ENCODE measurements at regions not wholly inside any gene's neighbourhood (a gene's known extent, or its start where the extent isn't known, plus 50 kb on each side); places are given as distances from the start of the nearest gene placed in this dataset.
"Not testable (repeated sequence)": the region's sequence is repeated elsewhere in the genome, so short reads cannot be mapped to it uniquely, and the experiment has no call there.

DNA sequence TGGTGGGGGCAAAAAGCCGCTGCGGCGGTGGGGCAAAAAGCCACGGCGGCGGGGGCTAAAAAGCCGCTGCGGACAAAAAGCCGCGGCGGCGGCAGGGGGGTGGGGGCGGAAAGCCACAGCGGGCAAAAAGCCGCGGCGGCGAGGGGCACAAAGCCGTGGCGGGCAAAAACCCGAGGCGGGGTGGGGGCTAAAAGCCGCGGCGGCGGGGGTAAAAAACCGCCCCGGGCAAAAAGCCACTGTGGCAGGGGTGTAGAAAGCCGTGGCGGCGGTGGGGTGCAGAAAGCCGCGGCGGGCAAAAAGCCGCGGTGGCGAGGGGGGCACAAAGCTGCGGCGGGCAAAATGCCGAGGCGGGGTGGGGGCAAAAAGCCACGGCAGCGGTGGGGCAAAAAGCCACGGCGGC, 3901.8 kb downstream of the SRGAP2C start:
- Histone ChIP-seq H3K4me3 (ENCODE audit: low read length) (no peak overlapping the region), H3K36me3 (ENCODE audit: insufficient read depth, low read length) (no peaks in the 10 kb centered on the region), H3K27me3 (ENCODE audit: insufficient read depth, low read length, poor library complexity, severe bottlenecking) (no peaks in the 10 kb centered on the region), H3K27ac (ENCODE audit: low read depth, low read length) (no peak overlapping the region), H3K9me3 (ENCODE audit: low read length) (no peaks in the 10 kb centered on the region), H3K4me1 (ENCODE audit: insufficient read depth, low read length) (no peaks in the 10 kb centered on the region)
- POLR2A ChIA-PET: no interaction called here
- Mint-ChIP-seq H3K27ac (no peak overlapping the region), H3K36me3 (peaks cover 7 to 33% (median 9%) of the 10 kb centered on the region in 3 donors), H3K4me3 (no peak overlapping the region), H3K27me3 (no peaks in the 10 kb centered on the region), H3K9me3 (peaks cover 21 to 46% (median 43%) of the 10 kb centered on the region in 5 donors), H3K4me1 (no peaks in the 10 kb centered on the region)
- CTCF ChIA-PET: no interaction called here
- no peak for DNase-seq

DNA sequence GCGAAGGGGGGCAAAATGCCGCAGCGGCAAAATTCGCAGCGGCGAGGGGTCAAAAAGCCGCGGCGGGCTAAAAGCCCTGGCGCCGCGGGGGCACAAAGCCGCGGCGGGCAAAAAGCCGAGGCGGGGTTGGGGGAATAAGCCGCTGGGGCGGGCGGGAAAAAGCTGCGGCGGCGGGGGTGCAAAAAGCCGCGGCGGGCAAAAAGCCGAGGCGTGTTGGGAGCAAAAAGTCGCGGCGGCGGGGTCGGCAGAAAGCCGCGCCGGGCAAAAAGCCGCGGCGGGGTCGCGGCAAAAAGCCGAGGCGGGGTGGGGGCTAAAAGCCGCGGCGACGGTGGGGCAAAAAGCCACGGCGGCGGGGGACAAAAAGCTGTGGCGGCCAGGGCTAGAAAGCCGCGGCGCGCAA, 3902.5 kb downstream of the SRGAP2C start:
- no peak overlapping the region for H3K27ac ChIP-seq (ENCODE audit: low read depth, low read length)
- POLR2A ChIA-PET: no interaction called here
- Mint-ChIP-seq H3K4me3 (no peak overlapping the region), H3K36me3 (peaks cover 7 to 29% (median 8%) of the 10 kb centered on the region in 3 donors), H3K27me3 (no peaks in the 10 kb centered on the region), H3K27ac (no peak overlapping the region), H3K9me3 (peaks cover 17 to 40% (median 37%) of the 10 kb centered on the region in 5 donors), H3K4me1 (no peaks in the 10 kb centered on the region)
- no peaks in the 10 kb centered on the region for H3K4me1 ChIP-seq (ENCODE audit: insufficient read depth, low read length)
- no peaks in the 10 kb centered on the region for H3K27me3 ChIP-seq (ENCODE audit: insufficient read depth, low read length, poor library complexity, severe bottlenecking)
- CTCF ChIA-PET: no interaction called here
- no peak for DNase-seq
- no peaks in the 10 kb centered on the region for H3K36me3 ChIP-seq (ENCODE audit: insufficient read depth, low read length)
- no peaks in the 10 kb centered on the region for H3K9me3 ChIP-seq (ENCODE audit: low read length)
- no peak overlapping the region for H3K4me3 ChIP-seq (ENCODE audit: low read length)

DNA sequence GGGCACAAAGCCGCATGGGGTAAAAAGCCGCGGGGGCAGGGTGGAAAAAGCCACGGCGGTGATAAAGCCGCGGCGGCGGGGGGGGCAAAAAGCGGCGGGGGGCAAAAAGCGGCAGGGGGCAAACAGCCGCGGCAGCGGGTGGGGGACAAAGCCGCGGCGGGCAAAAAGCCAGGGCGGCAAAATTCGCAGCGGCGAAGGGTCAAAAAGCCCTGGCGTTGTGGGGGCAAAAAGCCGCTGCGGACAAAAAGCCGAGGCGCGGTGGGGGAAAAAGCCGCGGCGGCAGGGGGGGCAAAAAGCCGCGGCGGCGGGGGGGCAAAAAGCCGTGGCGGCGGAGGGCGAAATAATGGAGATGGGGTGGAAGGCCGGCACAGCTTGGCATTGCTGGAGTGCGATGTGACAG, 3902.9 kb downstream of the SRGAP2C start:
- H3K9me3 Mint-ChIP-seq: peaks cover 16 to 35% (median 32%) of the 10 kb centered on the region in 5 donors
- Histone ChIP-seq H3K36me3 (ENCODE audit: insufficient read depth, low read length) (no peaks in the 10 kb centered on the region), H3K4me3 (ENCODE audit: low read length) (no peak overlapping the region), H3K4me1 (ENCODE audit: insufficient read depth, low read length) (no peaks in the 10 kb centered on the region), H3K27me3 (ENCODE audit: insufficient read depth, low read length, poor library complexity, severe bottlenecking) (no peaks in the 10 kb centered on the region), H3K9me3 (ENCODE audit: low read length) (no peaks in the 10 kb centered on the region), H3K27ac (ENCODE audit: low read depth, low read length) (no peak overlapping the region)
- CTCF ChIA-PET: no interaction called here
- H3K4me3 Mint-ChIP-seq: no peak overlapping the region
- H3K36me3 Mint-ChIP-seq: peaks cover 7 to 25% (median 8%) of the 10 kb centered on the region in 3 donors
- H3K4me1 Mint-ChIP-seq: no peaks in the 10 kb centered on the region
- DNase-seq: no peak
- POLR2A ChIA-PET: no interaction called here
- no peak overlapping the region for H3K27ac Mint-ChIP-seq
- no peaks in the 10 kb centered on the region for H3K27me3 Mint-ChIP-seq

DNA sequence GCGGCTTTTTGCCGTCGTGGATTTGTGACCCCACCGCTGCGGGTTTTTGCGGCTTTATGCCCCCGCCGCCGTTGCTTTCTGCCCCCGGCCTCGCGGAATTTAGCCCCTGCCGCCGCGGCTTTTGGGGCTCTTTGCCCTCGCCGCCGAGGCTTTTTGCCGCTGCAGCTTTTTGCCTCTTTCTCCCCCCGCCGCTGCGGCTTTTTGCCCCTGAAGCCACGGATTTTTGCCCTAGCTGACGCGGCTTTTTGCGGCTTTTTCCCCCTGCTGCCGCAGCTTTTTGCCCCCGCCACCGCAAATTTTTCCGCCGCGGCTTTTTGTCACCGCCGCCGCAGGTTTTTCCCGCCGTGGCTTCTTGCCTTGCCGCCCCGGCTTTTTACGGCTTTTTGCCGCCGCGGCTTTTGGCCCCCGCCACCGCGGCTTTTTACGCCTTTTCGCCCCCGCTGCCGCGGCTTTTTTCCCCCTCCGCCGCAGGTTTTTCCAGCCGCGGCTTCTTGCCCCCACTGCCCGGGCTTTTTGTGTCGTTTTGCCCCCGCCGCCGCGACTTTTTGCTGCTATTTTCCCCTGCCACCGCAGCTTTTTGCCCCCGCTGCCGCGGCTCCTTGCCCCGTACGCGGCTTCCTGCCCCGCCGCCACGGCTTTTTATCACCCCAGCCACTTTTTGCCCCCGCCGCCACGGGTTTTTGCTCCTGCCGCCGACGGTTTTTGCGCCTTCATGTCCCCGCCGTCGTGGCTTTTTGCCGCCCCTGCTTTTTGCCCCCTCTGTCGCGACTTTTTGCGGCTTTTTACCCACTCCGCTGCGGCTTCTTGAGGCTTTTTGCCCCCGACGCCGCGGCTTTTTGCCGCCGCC, 3933.6 kb downstream of the SRGAP2C start:
- DNase-seq: no peak
- H3K27ac Mint-ChIP-seq: no peak overlapping the region
- ChIA-PET CTCF (no interaction called here), POLR2A (no interaction called here)
- no peaks in the 10 kb centered on the region for H3K27me3 Mint-ChIP-seq
- H3K4me1 Mint-ChIP-seq: no peaks in the 10 kb centered on the region
- H3K4me1 ChIP-seq (ENCODE audit: insufficient read depth, low read length): no peaks in the 10 kb centered on the region
- no peak overlapping the region for H3K4me3 ChIP-seq (ENCODE audit: low read length)
- H3K27me3 ChIP-seq (ENCODE audit: insufficient read depth, low read length, poor library complexity, severe bottlenecking): no peaks in the 10 kb centered on the region
- H3K36me3 Mint-ChIP-seq: peaks cover 0 to 5% (median 0%) of the 10 kb centered on the region in 3 donors
- H3K4me3 Mint-ChIP-seq: no peak overlapping the region
- H3K27ac ChIP-seq (ENCODE audit: low read depth, low read length): no peak overlapping the region
- no peaks in the 10 kb centered on the region for H3K36me3 ChIP-seq (ENCODE audit: insufficient read depth, low read length)
- no peaks in the 10 kb centered on the region for H3K9me3 ChIP-seq (ENCODE audit: low read length)
- peaks cover 16 to 30% (median 20%) of the 10 kb centered on the region in 5 donors for H3K9me3 Mint-ChIP-seq

DNA sequence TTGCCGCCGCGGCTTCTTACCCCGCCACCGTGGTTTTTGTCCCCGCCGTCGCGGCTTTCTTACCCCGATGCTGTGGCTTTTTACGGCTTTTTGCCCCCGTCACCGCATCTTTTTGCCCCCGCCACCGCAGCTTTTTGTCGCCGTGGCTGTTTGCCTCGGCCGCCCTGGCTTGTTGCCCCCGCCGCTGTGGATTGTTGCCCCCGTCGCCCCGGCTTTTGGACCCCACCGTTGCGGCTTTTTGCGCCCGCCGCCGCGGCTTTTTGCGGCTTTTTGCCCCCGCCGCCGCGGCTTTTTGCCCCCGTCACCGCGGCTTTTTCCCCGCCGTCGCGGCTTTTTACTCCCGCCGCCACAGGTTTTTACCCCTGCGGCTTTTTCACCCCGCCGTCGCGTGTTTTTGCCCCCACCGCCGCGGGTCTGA, 3934.3 kb downstream of the SRGAP2C start:
- no peaks in the 10 kb centered on the region for H3K9me3 ChIP-seq (ENCODE audit: low read length)
- no peak overlapping the region for H3K27ac ChIP-seq (ENCODE audit: low read depth, low read length)
- ChIA-PET CTCF (no interaction called here), POLR2A (no interaction called here)
- no peak overlapping the region for H3K4me3 ChIP-seq (ENCODE audit: low read length)
- Mint-ChIP-seq H3K4me3 (no peak overlapping the region), H3K27me3 (no peaks in the 10 kb centered on the region), H3K36me3 (peaks cover 0 to 5% (median 0%) of the 10 kb centered on the region in 3 donors), H3K4me1 (no peaks in the 10 kb centered on the region), H3K9me3 (peaks cover 14 to 31% (median 22%) of the 10 kb centered on the region in 5 donors), H3K27ac (no peak overlapping the region)
- no peaks in the 10 kb centered on the region for H3K36me3 ChIP-seq (ENCODE audit: insufficient read depth, low read length)
- DNase-seq: no peak
- no peaks in the 10 kb centered on the region for H3K4me1 ChIP-seq (ENCODE audit: insufficient read depth, low read length)
- H3K27me3 ChIP-seq (ENCODE audit: insufficient read depth, low read length, poor library complexity, severe bottlenecking): no peaks in the 10 kb centered on the region

DNA sequence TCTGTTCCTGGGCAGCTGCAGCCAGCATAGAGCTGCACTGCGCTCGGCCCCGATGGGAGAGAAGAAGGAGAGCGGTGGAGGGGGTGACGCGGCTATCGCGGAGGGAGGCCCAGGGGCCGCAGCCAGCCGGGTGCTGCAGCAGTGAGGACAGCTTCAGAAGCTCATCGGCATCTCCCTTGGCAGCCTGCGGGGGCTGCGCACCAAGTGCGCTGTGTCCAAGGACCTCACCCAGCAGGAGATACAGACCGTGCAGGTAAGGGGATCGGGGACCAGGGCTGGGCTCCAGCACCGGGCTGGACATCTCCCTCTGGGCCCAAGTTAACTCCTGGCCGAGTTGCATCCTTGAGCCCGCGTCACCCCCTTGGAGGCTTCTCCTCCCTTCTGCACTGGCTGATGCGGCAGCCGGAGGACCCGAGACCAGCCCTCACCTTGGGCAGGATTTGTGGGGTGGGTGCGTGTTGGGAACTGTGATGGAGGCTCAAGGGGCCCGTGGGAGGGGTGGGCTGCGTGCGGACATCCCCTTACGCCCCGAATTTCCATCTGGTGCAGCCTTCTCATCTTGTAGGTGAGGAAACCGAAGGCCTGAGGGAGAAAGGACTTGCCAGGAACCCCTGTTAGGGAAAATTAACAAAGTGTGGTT, 3934.9 kb downstream of the SRGAP2C start:
- H3K36me3 Mint-ChIP-seq; H3K4me1 ChIP-seq (ENCODE audit: insufficient read depth, low read length); DNase-seq; H3K4me3 ChIP-seq (ENCODE audit: low read length); H3K36me3 ChIP-seq (ENCODE audit: insufficient read depth, low read length); H3K4me3 Mint-ChIP-seq; H3K27me3 Mint-ChIP-seq; CTCF ChIA-PET; H3K27ac Mint-ChIP-seq; H3K27ac ChIP-seq (ENCODE audit: low read depth, low read length); H3K27me3 ChIP-seq (ENCODE audit: insufficient read depth, low read length, poor library complexity, severe bottlenecking); POLR2A ChIA-PET; H3K4me1 Mint-ChIP-seq; H3K9me3 ChIP-seq (ENCODE audit: low read length): not testable (repeated sequence)
- H3K9me3 Mint-ChIP-seq: peaks cover 17 to 37% (median 23%) of the 10 kb centered on the region in 5 donors

DNA sequence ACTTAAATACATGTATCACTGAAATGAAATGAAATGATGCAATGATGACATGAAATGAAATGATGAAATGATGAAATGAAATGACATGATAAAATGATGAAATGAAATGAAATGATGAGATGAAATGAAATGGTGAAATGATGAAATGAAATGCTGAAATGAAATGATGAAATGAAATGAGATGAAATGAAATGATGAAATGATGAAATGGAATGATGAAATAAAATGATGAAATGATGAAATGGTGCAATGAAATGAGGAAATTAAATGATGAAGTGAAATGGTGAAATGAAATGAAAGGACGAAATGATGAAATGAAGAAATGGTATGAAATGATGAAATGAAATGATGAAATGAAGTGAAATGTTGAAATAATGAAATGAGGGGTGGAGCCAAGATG, 3937.8 kb downstream of the SRGAP2C start:
- H3K4me3 Mint-ChIP-seq; H3K4me1 Mint-ChIP-seq; H3K36me3 ChIP-seq (ENCODE audit: insufficient read depth, low read length); POLR2A ChIA-PET; CTCF ChIA-PET; H3K27ac Mint-ChIP-seq; H3K4me1 ChIP-seq (ENCODE audit: insufficient read depth, low read length); H3K27me3 Mint-ChIP-seq; H3K4me3 ChIP-seq (ENCODE audit: low read length); H3K27me3 ChIP-seq (ENCODE audit: insufficient read depth, low read length, poor library complexity, severe bottlenecking); H3K27ac ChIP-seq (ENCODE audit: low read depth, low read length); H3K36me3 Mint-ChIP-seq; DNase-seq; H3K9me3 ChIP-seq (ENCODE audit: low read length): not testable (repeated sequence)
- peaks cover 17 to 44% (median 31%) of the 10 kb centered on the region in 5 donors for H3K9me3 Mint-ChIP-seq

Measured in CD8-positive, alpha-beta memory T cell (primary cell).